Left lung (tissue), 4 donors: ENCODE measurements at regions not wholly inside any gene's neighbourhood (a gene's known extent, or its start where the extent isn't known, plus 50 kb on each side); places are given as distances from the start of the nearest gene placed in this dataset.

Experiments
- ATAC-seq: fragments of 200-7000 bp; cut with Tn5 transposase; one replicate; pipeline ENCODE4 v1.9.1; 2020; ENCODE audit warnings: moderate library complexity
- DNase-seq, 4 donors: peaks; one replicate each; pipeline ENCODE4 v3.0.0-alpha.2; 2013 to 2020
- H3K27ac ChIP-seq, 2 donors: fragments of 200-600 bp; sonication (generic) in 1 of 2; one replicate each; pipeline versions ENCODE4 v1.5.0 to v1.8.0; 2020 to 2021
- H3K27me3 ChIP-seq, 2 donors: fragments of 200-600 bp; sonication (generic) in 1 of 2; one replicate each; pipeline versions ENCODE4 v1.5.0 to v1.8.0; 2020 to 2021
- H3K36me3 ChIP-seq, 2 donors: fragments of 200-600 bp; sonication (generic) in 1 of 2; one replicate each; pipeline versions ENCODE4 v1.5.0 to v1.8.0; 2020 to 2021
- H3K4me1 ChIP-seq, 2 donors: fragments of 200-600 bp; one replicate each; pipeline ENCODE4 v1.8.0; 2021
- H3K4me3 ChIP-seq, 2 donors: fragments of 200-600 bp; sonication (generic) in 1 of 2; one replicate each; pipeline versions ENCODE4 v1.5.0 to v1.8.0; 2020 to 2021; ENCODE audit warnings: mild to moderate bottlenecking in 1 of 2
- H3K9me3 ChIP-seq, 2 donors: fragments of 200-600 bp; sonication (generic) in 1 of 2; one replicate each; pipeline versions ENCODE4 v1.5.0 to v1.8.0; 2020 to 2021
- intact Hi-C, 2 donors: fragments of 100-400 bp; cut with DNase I; formaldehyde crosslinking; loops; one replicate each; pipeline versions ENCODE4 v1.11.2 to v1.14.2; 2022
- TF ChIP-seq, protein P1 (sequence below), 2 donors: fragments of 200-600 bp; sonication (generic) in 1 of 2; IDR thresholded peaks; one replicate each; pipeline versions ENCODE4 v1.5.0 to v1.8.0; 2021; ENCODE audit warnings: antibody characterized with exemption in 2 of 2
- donor health status: DM: no; HTN: yes; CAD: no.
- donor health status: DM: no; HTN: no; CAD: no.

DNA sequence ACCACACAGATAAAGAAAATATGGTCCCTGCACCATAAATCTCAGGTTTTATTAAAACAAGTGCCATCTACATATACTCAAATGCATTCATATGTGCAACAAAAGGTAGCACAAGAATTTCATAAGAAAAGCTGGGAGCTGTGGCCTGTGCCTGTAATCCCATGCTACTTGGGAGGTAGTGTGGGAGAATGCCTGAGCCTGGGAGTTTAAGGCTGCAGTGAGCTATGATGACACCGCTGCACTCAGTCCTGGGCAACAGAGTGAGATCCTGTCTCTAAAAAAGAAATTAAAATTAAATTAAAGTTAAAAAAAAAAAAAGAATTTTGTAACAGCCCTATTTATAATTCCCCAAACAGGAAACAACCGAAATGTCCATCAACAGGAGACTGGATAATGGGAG lies 81.3 kb upstream of the JADE1 start:
- no peaks in the 10 kb centered on the region for H3K27me3 ChIP-seq
- no peak overlapping the region for H3K4me3 ChIP-seq
- no peak for ATAC-seq
- H3K4me1 ChIP-seq: no peaks in the 10 kb centered on the region
- H3K36me3 ChIP-seq: no peaks in the 10 kb centered on the region
- no peaks in the 10 kb centered on the region for H3K9me3 ChIP-seq
- H3K27ac ChIP-seq: no peak overlapping the region
- intact Hi-C loops: no loop called here
- no peak for DNase-seq
- TF ChIP-seq, protein P1, sequence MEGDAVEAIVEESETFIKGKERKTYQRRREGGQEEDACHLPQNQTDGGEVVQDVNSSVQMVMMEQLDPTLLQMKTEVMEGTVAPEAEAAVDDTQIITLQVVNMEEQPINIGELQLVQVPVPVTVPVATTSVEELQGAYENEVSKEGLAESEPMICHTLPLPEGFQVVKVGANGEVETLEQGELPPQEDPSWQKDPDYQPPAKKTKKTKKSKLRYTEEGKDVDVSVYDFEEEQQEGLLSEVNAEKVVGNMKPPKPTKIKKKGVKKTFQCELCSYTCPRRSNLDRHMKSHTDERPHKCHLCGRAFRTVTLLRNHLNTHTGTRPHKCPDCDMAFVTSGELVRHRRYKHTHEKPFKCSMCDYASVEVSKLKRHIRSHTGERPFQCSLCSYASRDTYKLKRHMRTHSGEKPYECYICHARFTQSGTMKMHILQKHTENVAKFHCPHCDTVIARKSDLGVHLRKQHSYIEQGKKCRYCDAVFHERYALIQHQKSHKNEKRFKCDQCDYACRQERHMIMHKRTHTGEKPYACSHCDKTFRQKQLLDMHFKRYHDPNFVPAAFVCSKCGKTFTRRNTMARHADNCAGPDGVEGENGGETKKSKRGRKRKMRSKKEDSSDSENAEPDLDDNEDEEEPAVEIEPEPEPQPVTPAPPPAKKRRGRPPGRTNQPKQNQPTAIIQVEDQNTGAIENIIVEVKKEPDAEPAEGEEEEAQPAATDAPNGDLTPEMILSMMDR (IDR thresholded peaks at IDR 0.05): no peak

DNA sequence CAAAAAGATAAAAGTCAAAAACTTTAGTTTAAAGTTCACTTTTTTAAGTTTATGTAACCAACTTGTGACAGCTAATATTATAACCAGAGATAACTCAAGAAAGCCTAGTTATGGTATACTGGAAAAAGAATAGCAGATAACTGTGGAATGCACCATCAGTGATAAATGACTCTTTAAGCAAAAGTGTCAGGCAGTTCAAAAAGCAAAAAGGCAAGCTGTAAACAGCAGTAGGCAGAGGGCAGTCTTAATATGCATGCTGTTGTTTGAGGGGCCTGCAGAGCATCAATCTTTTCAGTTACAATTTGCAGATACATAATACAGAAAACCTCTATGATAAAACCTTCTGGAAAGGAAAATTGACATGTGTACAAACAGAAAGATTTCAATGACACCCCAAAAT lies 81.8 kb upstream of the JADE1 start:
- no peaks in the 10 kb centered on the region for H3K9me3 ChIP-seq
- TF ChIP-seq, protein P1 (IDR thresholded peaks at IDR 0.05): no peak
- no peak overlapping the region for H3K27ac ChIP-seq
- H3K36me3 ChIP-seq: no peaks in the 10 kb centered on the region
- DNase-seq (no peak), ATAC-seq (no peak)
- H3K27me3 ChIP-seq: no peaks in the 10 kb centered on the region
- H3K4me1 ChIP-seq: no peaks in the 10 kb centered on the region
- H3K4me3 ChIP-seq: no peak overlapping the region
- intact Hi-C loops: no loop called here

DNA sequence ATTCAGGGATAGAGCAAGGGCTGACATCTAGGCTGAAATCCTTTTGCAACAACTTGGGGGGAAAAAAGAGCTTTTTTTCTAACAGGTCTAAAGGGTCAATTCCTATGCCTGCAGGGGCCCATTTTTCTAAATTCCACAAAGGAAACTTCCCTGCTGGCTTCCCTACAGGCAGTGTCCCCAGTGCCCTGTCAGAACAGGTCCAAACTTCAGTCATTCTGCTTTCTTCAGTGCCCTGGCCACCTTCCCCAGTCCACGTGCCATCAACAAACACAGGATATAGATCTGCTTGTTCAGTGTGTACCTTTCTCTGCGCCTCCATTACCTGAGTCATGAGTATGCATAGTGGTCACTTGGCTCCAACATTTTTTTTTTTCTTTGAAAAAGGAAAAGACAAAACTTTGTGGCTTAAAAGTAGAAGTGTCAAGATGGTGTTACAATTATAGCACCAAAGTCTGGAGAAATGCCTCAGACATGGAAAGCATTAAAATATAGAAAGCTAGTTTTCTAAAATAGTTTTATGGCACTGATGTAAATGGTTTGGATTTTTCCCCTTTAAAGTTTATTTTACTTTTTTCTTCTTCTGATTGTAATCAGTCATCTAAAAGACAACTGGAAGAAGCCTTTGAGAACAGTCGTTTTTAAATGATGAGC lies 84.0 kb upstream of the JADE1 start:
- Histone ChIP-seq H3K36me3 (no peaks in the 10 kb centered on the region), H3K9me3 (no peaks in the 10 kb centered on the region), H3K27ac (no peak overlapping the region), H3K27me3 (no peaks in the 10 kb centered on the region), H3K4me1 (no peaks in the 10 kb centered on the region), H3K4me3 (no peak overlapping the region)
- intact Hi-C loops: no loop called here
- ATAC-seq (no peak), DNase-seq (no peak)
- TF ChIP-seq, protein P1 (IDR thresholded peaks at IDR 0.05): no peak

DNA sequence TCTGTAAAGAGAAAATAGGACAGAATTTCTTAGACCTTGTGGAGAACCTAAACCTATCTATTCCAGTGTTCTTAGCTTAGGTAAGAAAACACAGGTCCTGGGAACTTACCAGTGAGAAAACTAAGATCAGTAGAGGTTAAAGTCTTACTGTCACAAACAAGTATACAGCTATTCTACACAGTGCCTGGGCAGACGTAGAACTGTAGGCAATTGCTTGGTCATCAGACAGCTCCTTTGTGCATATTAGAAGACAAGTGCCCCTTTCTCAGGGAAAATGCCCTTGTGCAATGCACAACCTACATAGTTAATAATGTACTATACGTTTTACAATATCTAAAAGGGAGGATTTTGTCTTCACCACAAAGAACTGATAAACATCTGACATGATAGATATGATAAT lies 86.6 kb upstream of the JADE1 start:
- no peaks in the 10 kb centered on the region for H3K4me1 ChIP-seq

DNA sequence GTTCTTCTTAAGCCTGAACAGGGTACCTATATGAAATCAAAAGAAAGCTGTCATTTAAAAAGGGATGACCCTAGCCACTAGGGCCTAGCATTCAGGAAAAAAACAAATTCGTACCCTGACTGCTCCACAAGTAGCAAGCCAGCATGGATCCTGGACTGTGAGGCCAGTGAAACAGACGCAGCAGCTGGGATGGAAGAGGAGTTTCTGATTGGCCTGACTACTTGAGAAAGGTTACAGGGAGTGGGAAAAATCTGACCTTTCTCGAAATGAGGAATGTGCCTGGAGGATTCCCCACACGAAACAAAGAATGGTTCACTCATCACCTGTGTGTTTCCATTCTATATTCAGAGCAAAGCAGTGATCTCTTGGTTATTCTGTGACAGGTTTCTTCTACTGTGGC lies 87.6 kb upstream of the JADE1 start:
- no peaks in the 10 kb centered on the region for H3K4me1 ChIP-seq
- TF ChIP-seq, protein P1 (IDR thresholded peaks at IDR 0.05): no peak
- intact Hi-C loops: no loop called here
- ATAC-seq (no peak), DNase-seq (no peak)
- no peaks in the 10 kb centered on the region for H3K27me3 ChIP-seq
- no peak overlapping the region for H3K27ac ChIP-seq
- H3K36me3 ChIP-seq: no peaks in the 10 kb centered on the region
- no peak overlapping the region for H3K4me3 ChIP-seq
- no peaks in the 10 kb centered on the region for H3K9me3 ChIP-seq

More for the DNA sequence above, 86.6 kb upstream of the JADE1 start:
- intact Hi-C loops: no loop called here
- H3K36me3 ChIP-seq: no peaks in the 10 kb centered on the region
- H3K9me3 ChIP-seq: no peaks in the 10 kb centered on the region
- ATAC-seq: no peak
- no peak overlapping the region for H3K4me3 ChIP-seq
- H3K27me3 ChIP-seq: no peaks in the 10 kb centered on the region
- H3K27ac ChIP-seq: no peak overlapping the region
- no peak for DNase-seq
- TF ChIP-seq, protein P1 (IDR thresholded peaks at IDR 0.05): no peak
